ENCODE measurements at regions not wholly inside any gene's neighbourhood (a gene's known extent, or its start where the extent isn't known, plus 50 kb on each side); places are given as distances from the start of the nearest gene placed in this dataset.

DNA sequence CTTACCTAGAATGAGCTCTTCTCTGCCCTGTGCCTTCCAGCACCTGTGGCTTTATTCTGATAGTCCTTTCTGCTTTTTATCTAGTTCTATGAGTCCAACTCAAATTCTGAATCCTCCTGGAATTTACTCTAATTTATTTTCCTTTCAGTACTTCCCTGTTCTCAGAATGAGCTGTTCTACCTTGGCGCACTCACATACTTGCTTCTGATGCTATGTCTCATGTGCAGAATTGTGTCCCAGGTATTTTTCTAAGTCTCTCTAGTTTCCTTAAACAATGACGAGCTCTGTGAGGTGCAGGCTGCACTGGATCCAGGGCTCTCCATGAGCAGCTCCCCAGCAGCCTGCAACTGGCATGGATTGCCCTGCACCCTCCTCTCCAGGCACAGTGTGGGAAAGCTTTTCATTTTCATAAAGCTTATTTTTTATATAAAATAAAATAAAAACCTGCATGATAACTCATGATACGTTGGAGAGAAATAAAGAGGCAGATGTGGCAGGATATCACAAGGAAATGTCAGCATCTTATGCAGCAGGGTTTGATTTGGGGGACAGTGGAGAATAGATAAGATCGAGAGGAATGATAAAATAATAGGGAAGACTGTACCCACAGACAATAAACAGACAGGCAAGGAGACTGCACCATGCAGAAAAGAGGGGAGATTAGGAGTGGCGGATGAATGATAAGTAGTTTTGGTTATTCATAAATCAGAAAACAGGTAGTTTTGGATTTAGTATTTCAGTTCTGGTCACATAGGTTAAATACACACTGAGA lies 258.2 kb upstream of the POM121L12 start:
- DNase-seq (ENCODE audit: low read depth): no peak
- no peak overlapping the region for H3K4me3 ChIP-seq (ENCODE audit: low read depth, low read length)
- TF ChIP-seq, protein P1, sequence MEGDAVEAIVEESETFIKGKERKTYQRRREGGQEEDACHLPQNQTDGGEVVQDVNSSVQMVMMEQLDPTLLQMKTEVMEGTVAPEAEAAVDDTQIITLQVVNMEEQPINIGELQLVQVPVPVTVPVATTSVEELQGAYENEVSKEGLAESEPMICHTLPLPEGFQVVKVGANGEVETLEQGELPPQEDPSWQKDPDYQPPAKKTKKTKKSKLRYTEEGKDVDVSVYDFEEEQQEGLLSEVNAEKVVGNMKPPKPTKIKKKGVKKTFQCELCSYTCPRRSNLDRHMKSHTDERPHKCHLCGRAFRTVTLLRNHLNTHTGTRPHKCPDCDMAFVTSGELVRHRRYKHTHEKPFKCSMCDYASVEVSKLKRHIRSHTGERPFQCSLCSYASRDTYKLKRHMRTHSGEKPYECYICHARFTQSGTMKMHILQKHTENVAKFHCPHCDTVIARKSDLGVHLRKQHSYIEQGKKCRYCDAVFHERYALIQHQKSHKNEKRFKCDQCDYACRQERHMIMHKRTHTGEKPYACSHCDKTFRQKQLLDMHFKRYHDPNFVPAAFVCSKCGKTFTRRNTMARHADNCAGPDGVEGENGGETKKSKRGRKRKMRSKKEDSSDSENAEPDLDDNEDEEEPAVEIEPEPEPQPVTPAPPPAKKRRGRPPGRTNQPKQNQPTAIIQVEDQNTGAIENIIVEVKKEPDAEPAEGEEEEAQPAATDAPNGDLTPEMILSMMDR (IDR thresholded peaks at IDR 0.05; ENCODE audit: insufficient read depth, low read depth, low read length): no peak

GRCh38 chr7:52775876-52776275 lies 259.6 kb upstream of the POM121L12 start:
- TF ChIP-seq, protein P1 (IDR thresholded peaks at IDR 0.05; ENCODE audit: insufficient read depth, low read depth, low read length): no peak
- DNase-seq (ENCODE audit: low read depth): no peak
- H3K4me3 ChIP-seq (ENCODE audit: low read depth, low read length): no peak overlapping the region

DNA sequence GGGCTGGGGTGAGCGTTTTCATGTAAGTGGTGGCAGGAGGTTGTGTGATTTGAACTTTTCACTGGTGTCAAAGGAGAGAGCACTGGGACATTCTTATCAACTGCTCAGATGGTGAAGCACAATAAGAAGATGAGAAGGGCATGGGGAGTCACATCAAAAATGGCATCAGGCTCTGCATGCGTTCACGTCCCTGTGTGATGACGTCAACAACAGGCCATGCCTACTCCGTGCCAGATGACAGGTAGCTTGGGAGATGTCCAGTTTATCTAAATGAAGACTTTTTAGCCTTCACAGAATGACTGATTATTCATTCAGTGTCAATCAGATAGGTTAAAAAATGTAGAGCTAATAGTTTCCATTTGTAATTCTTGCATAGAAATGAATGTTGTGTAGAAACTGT lies 264.3 kb upstream of the POM121L12 start:
- H3K4me3 ChIP-seq (ENCODE audit: low read depth, low read length): no peak overlapping the region
- TF ChIP-seq, protein P1 (IDR thresholded peaks at IDR 0.05; ENCODE audit: insufficient read depth, low read depth, low read length): no peak
- no peak for DNase-seq (ENCODE audit: low read depth)

DNA sequence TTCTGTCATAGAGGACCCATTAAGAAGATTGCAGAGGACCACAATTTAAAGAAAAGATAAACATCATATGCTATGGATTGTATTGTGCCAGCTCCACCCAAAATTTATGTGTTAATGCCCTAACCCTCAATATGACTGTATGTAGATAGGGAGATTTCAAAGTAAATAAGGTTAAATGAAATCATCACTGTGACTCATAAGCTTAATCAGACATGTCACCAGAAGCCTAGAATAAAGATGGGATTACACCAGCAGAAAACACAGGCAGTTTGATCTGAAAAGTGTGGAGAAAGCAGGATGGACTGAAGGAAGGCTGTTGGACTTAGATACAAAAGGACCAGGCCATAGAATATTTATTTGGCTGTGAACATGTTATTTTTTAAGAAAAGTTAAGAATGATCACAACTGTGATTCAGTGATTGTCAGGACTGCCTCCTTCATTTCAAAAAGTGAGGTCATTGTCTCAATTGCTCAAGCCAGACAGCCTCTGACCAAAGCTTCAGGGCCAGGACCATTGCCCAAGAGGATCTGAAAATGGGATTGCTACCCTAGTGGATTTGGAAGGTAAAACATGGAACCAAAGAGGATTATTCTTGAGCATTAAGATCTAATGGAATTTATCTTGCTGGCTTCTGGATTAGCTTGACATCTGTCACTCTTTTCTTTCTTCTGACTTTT lies 270.8 kb upstream of the POM121L12 start:
- DNase-seq (ENCODE audit: low read depth): no peak
- TF ChIP-seq, protein P1 (IDR thresholded peaks at IDR 0.05; ENCODE audit: insufficient read depth, low read depth, low read length): no peak

GRCh38 chr7:52758356-52758755 lies 277.1 kb upstream of the POM121L12 start:
- TF ChIP-seq, protein P1 (IDR thresholded peaks at IDR 0.05; ENCODE audit: insufficient read depth, low read depth, low read length): no peak
- DNase-seq (ENCODE audit: low read depth): no peak
- no peak overlapping the region for H3K4me3 ChIP-seq (ENCODE audit: low read depth, low read length)

More for the DNA sequence above, 270.8 kb upstream of the POM121L12 start:
- H3K4me3 ChIP-seq (ENCODE audit: low read depth, low read length): no peak overlapping the region

DNA sequence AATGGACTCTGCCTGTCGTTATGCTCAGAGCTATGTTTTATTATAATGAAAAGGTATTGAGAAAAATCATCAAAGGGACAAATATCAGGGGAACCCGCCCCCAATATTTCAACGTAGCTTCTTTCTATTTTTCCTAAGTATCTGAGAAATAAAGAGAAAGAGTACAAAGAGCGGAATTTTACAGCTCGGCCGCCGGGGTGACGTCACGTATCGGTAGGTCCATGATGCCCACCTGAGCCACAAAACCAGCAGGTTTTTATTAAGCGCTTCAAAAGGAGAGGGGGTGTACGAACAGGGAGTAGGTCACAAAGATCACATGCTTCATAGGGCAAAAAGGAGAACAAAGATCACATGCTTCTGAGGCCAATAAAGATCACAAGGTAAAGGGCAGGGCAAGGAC lies 281.6 kb upstream of the POM121L12 start:
- DNase-seq (ENCODE audit: low read depth): no peak
- TF ChIP-seq, protein P1 (IDR thresholded peaks at IDR 0.05; ENCODE audit: insufficient read depth, low read depth, low read length): no peak
- no peak overlapping the region for H3K4me3 ChIP-seq (ENCODE audit: low read depth, low read length)

Data from fibroblast of villous mesenchyme (primary cell).